ENCODE measurements at regions not wholly inside any gene's neighbourhood (a gene's known extent, or its start where the extent isn't known, plus 50 kb on each side); places are given as distances from the start of the nearest gene placed in this dataset.

- TF ChIP-seq FOXM1 (IDR thresholded peaks at IDR 0.05; ENCODE audit: borderline replicate concordance, low read depth) (no peak), RAD21 (IDR thresholded peaks at IDR 0.05; ENCODE audit: low read depth) (no peak), EP300 (IDR thresholded peaks at IDR 0.05; ENCODE audit: borderline replicate concordance) (no peak), NFIC (IDR thresholded peaks at IDR 0.05) (no peak), EGR1 (IDR thresholded peaks at IDR 0.05) (no peak), TAF1 (IDR thresholded peaks at IDR 0.05; ENCODE audit: low read depth) (no peak), CREB1 (IDR thresholded peaks at IDR 0.05; ENCODE audit: low read depth) (no peak), TCF12 (IDR thresholded peaks at IDR 0.05; ENCODE audit: low read depth) (no peak)
These were observed 812.6 kb upstream of the ADGRL4 start for GRCh38 chr1:79819140-79819539.

DNA sequence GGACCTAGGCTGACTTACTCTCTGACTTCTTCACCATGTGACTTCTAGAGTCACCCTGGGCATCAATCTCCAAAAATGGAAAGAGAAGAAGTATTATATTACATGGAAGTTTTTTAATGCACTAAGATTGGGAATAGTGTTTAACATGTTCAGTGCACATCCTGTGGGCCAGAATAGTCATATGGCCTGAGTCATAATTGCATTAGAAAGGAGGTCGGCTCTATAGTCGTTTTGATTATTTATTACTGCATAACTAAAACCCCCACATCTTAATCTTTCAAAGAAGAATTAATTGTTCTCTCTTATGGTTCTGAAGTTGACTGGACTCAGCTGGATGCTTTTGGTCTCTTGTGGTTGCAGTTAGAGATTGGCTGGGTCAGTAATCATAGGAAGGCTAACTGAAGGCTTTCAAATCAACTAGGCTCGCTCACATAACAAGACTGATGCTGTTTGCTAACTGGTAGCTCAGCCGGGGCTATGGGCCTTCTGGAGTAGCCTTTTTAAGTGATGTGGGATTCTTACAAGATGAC lies 810.6 kb upstream of the ADGRL4 start:
- no peak for TF ChIP-seq EGR1 (IDR thresholded peaks at IDR 0.05)
- TF ChIP-seq CEBPB (IDR thresholded peaks at IDR 0.05), result no peak
- TF ChIP-seq CREB1 (IDR thresholded peaks at IDR 0.05; ENCODE audit: low read depth), result no peak
- TF ChIP-seq TEAD4 (IDR thresholded peaks at IDR 0.05), result no peak
- TF ChIP-seq FOXM1 (IDR thresholded peaks at IDR 0.05; ENCODE audit: borderline replicate concordance, low read depth), result no peak
- TF ChIP-seq, protein P1, sequence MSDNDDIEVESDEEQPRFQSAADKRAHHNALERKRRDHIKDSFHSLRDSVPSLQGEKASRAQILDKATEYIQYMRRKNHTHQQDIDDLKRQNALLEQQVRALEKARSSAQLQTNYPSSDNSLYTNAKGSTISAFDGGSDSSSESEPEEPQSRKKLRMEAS (IDR thresholded peaks at IDR 0.05), result no peak
- TF ChIP-seq ZBTB7A (IDR thresholded peaks at IDR 0.05; ENCODE audit: low read depth), result no peak
- TF ChIP-seq TCF12 (IDR thresholded peaks at IDR 0.05; ENCODE audit: low read depth), result no peak
- no peak for TF ChIP-seq REST (IDR thresholded peaks at IDR 0.05; ENCODE audit: low read depth)
- no peak for TF ChIP-seq RAD21 (IDR thresholded peaks at IDR 0.05; ENCODE audit: low read depth)
- no peak for TF ChIP-seq USF1 (IDR thresholded peaks at IDR 0.05)
- no peak for TF ChIP-seq NFIC (IDR thresholded peaks at IDR 0.05)
- no peak for TF ChIP-seq EP300 (IDR thresholded peaks at IDR 0.05; ENCODE audit: borderline replicate concordance)
- no peak for TF ChIP-seq YY1 (IDR thresholded peaks at IDR 0.05; ENCODE audit: low read depth)
- no peak for TF ChIP-seq TAF1 (IDR thresholded peaks at IDR 0.05; ENCODE audit: low read depth)

DNA sequence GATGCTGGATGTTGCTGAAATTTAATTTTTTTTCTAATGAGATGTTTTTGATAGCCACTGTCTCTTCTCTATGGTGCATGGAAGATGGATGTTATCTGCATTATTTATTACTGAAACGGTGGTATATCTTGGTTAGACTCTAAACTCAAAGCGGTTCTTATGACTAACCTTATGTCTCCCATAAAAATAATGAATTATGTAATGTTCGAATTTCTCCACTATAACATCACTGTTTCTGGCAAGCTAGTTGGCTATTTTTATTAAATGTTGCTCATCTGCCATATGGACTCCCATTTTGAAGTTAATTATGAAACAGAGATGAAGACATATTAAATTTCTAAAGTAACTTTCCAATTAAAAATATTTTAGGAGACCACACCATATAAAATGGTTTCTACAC lies 808.6 kb upstream of the ADGRL4 start:
- TF ChIP-seq NFIC (IDR thresholded peaks at IDR 0.05), result no peak
- no peak for TF ChIP-seq TAF1 (IDR thresholded peaks at IDR 0.05; ENCODE audit: low read depth)
- TF ChIP-seq FOXM1 (IDR thresholded peaks at IDR 0.05; ENCODE audit: borderline replicate concordance, low read depth), result no peak
- no peak for TF ChIP-seq CREB1 (IDR thresholded peaks at IDR 0.05; ENCODE audit: low read depth)
- no peak for TF ChIP-seq REST (IDR thresholded peaks at IDR 0.05; ENCODE audit: low read depth)
- TF ChIP-seq USF1 (IDR thresholded peaks at IDR 0.05), result no peak
- TF ChIP-seq TCF12 (IDR thresholded peaks at IDR 0.05; ENCODE audit: low read depth), result no peak
- TF ChIP-seq ZBTB7A (IDR thresholded peaks at IDR 0.05; ENCODE audit: low read depth), result no peak

GRCh38 chr1:79811173-79811572 lies 804.6 kb upstream of the ADGRL4 start:
- TF ChIP-seq FOXM1 (IDR thresholded peaks at IDR 0.05; ENCODE audit: borderline replicate concordance, low read depth) (no peak), TEAD4 (IDR thresholded peaks at IDR 0.05) (no peak), TCF12 (IDR thresholded peaks at IDR 0.05; ENCODE audit: low read depth) (no peak), USF1 (IDR thresholded peaks at IDR 0.05) (no peak), ZBTB7A (IDR thresholded peaks at IDR 0.05; ENCODE audit: low read depth) (no peak), RAD21 (IDR thresholded peaks at IDR 0.05; ENCODE audit: low read depth) (no peak), YY1 (IDR thresholded peaks at IDR 0.05; ENCODE audit: low read depth) (no peak)
- TF ChIP-seq, protein P1 (IDR thresholded peaks at IDR 0.05), result no peak

GRCh38 chr1:79808816-79809475 lies 802.4 kb upstream of the ADGRL4 start:
- TF ChIP-seq REST (IDR thresholded peaks at IDR 0.05; ENCODE audit: low read depth) (no peak), RAD21 (IDR thresholded peaks at IDR 0.05; ENCODE audit: low read depth) (no peak), CREB1 (IDR thresholded peaks at IDR 0.05; ENCODE audit: low read depth) (no peak), YY1 (IDR thresholded peaks at IDR 0.05; ENCODE audit: low read depth) (no peak), USF1 (IDR thresholded peaks at IDR 0.05) (no peak), TAF1 (IDR thresholded peaks at IDR 0.05; ENCODE audit: low read depth) (no peak), FOXM1 (IDR thresholded peaks at IDR 0.05; ENCODE audit: borderline replicate concordance, low read depth) (no peak), NFIC (IDR thresholded peaks at IDR 0.05) (no peak), EP300 (IDR thresholded peaks at IDR 0.05; ENCODE audit: borderline replicate concordance) (no peak), CEBPB (IDR thresholded peaks at IDR 0.05) (no peak), EGR1 (IDR thresholded peaks at IDR 0.05) (no peak), ZBTB7A (IDR thresholded peaks at IDR 0.05; ENCODE audit: low read depth) (no peak), TCF12 (IDR thresholded peaks at IDR 0.05; ENCODE audit: low read depth) (no peak), TEAD4 (IDR thresholded peaks at IDR 0.05) (no peak)
- TF ChIP-seq, protein P1 (IDR thresholded peaks at IDR 0.05), result no peak
